ENCODE measurements at regions not wholly inside any gene's neighbourhood (a gene's known extent, or its start where the extent isn't known, plus 50 kb on each side); places are given as distances from the start of the nearest gene placed in this dataset.

- TF ChIP-seq EP300 (IDR thresholded peaks at IDR 0.05; ENCODE audit: borderline replicate concordance) (no peak), EGR1 (IDR thresholded peaks at IDR 0.05) (no peak), FOXM1 (IDR thresholded peaks at IDR 0.05; ENCODE audit: borderline replicate concordance, low read depth) (no peak)
These were observed 346.2 kb upstream of the SNX7 start for GRCh38 chr1:98315309-98315708.

Measured in Ishikawa (cell line).